Astrocyte (in vitro differentiated cells and primary cell): ENCODE measurements at regions not wholly inside any gene's neighbourhood (a gene's known extent, or its start where the extent isn't known, plus 50 kb on each side); places are given as distances from the start of the nearest gene placed in this dataset.

Source experiments
- CTCF ChIP-seq: IDR thresholded peaks from 2 replicates; pipeline ENCODE4 v1.5.1; 2011; ENCODE audit warnings: low read depth, mild to moderate bottlenecking, inconsistent platforms, low read length, moderate library complexity; ENCODE audit not compliant: insufficient read depth
- EZH2 ChIP-seq: IDR thresholded peaks from 2 replicates; pipeline ENCODE4 v1.6.1; 2012; ENCODE audit warnings: mild to moderate bottlenecking, low read length, inconsistent platforms; ENCODE audit not compliant: insufficient read depth

- no peak for TF ChIP-seq CTCF
- no peak for TF ChIP-seq EZH2
These were observed 2323.5 kb upstream of the ACO1 start for GRCh38 chr9:30060976-30061375.
